ENCODE measurements at regions not wholly inside any gene's neighbourhood (a gene's known extent, or its start where the extent isn't known, plus 50 kb on each side); places are given as distances from the start of the nearest gene placed in this dataset.

DNA sequence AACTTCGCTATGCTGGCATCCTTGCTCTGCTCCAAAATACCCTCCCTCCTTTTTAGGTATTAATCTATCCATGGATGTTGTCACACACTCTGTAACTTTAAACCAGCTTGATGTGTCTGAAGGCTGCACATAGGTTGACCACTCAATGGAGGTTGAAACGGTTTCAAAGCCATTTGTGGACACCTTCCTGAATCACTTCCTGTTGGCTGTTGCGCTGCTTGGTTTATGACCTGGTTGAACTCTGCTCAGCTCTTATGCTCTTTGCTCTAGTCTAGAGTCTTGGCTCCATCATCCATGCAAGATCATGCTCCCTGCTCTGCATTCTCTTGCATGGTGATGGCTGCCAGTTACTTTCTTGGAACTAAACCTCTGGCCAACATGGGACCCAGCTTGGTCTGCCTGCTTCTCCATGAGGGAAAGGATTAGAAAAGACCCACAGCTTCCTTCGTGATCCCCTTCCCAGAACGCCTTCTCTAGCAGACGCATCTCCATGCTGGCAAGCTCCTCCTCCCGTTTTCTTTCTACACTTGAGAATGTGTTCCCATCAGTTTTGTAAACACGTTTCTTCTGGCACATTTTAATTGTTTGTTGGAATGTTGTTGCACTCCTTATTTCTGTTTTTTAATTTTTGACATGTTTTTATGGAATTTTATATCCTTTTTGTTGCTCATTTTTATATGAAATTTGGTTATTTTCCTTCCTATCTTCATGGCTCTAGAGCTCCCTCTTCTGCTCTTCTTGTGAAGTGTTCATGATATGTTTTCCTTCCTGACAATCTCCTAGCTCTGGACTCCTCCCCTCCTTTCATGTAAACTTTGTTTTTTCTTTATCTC, 149.8 kb downstream of the XPNPEP1 start:
- Histone ChIP-seq H3K9ac (ENCODE audit: low read length) (no peak overlapping the region), H3K9me3 (ENCODE audit: insufficient read depth, low read length) (no peaks in the 10 kb centered on the region), H2AFZ (ENCODE audit: low read depth, low read length, severe bottlenecking) (no peak overlapping the region), H4K20me1 (ENCODE audit: low read depth, low read length) (no peaks in the 10 kb centered on the region), H3K27ac (ENCODE audit: low read depth, low read length) (no peak overlapping the region), H3K4me3 (ENCODE audit: insufficient read depth, low read length, poor library complexity, severe bottlenecking) (no peak overlapping the region), H3K36me3 (ENCODE audit: low read length) (no peaks in the 10 kb centered on the region), H3K4me2 (ENCODE audit: low read depth, low read length, poor library complexity, severe bottlenecking) (no peak overlapping the region), H3K27me3 (ENCODE audit: low read length) (no peaks in the 10 kb centered on the region), H3K79me2 (ENCODE audit: insufficient read depth, low read length) (no peaks in the 10 kb centered on the region), H3F3A (ENCODE audit: insufficient read depth) (no peaks in the 10 kb centered on the region), H3K9me2 (replicated peaks; ENCODE audit: insufficient read depth, low read length) (no peaks in the 10 kb centered on the region)
- TF ChIP-seq, protein P1, sequence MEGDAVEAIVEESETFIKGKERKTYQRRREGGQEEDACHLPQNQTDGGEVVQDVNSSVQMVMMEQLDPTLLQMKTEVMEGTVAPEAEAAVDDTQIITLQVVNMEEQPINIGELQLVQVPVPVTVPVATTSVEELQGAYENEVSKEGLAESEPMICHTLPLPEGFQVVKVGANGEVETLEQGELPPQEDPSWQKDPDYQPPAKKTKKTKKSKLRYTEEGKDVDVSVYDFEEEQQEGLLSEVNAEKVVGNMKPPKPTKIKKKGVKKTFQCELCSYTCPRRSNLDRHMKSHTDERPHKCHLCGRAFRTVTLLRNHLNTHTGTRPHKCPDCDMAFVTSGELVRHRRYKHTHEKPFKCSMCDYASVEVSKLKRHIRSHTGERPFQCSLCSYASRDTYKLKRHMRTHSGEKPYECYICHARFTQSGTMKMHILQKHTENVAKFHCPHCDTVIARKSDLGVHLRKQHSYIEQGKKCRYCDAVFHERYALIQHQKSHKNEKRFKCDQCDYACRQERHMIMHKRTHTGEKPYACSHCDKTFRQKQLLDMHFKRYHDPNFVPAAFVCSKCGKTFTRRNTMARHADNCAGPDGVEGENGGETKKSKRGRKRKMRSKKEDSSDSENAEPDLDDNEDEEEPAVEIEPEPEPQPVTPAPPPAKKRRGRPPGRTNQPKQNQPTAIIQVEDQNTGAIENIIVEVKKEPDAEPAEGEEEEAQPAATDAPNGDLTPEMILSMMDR (IDR thresholded peaks at IDR 0.05; ENCODE audit: insufficient read depth, low read length, poor library complexity, severe bottlenecking) = peak; percentile 59
- no peak for TF ChIP-seq EZH2phosphoT487 (conservative IDR thresholded peaks at IDR 0.05; ENCODE audit: low read length)

DNA sequence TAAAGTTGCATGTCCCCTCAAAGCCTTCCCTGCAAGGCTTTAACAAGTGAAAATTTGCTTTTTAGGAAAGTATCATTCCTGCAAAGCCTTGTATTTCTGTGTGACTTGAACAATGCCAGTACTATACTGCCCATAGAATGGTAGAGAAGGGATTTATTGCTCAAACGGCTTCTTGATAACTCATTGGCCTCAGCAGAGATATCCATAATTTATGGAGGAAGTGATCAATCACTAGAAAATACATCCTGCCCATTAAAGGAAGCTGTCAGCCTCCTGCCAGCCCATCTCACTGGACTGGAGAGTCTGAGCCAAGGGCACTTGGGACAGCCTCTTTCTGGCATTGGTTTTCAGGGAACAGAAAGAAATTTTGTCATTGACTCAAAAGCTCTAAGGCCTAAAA, 152.6 kb downstream of the XPNPEP1 start:
- H3K9ac ChIP-seq (ENCODE audit: low read length) = no peak overlapping the region
- no peak for TF ChIP-seq EZH2phosphoT487 (conservative IDR thresholded peaks at IDR 0.05; ENCODE audit: low read length)
- TF ChIP-seq, protein P1 (IDR thresholded peaks at IDR 0.05; ENCODE audit: insufficient read depth, low read length, poor library complexity, severe bottlenecking) = no peak
- H2AFZ ChIP-seq (ENCODE audit: low read depth, low read length, severe bottlenecking) = no peak overlapping the region
- H3K27me3 ChIP-seq (ENCODE audit: low read length) = no peaks in the 10 kb centered on the region
- H3K36me3 ChIP-seq (ENCODE audit: low read length) = no peaks in the 10 kb centered on the region
- H3K4me2 ChIP-seq (ENCODE audit: low read depth, low read length, poor library complexity, severe bottlenecking) = no peak overlapping the region
- H4K20me1 ChIP-seq (ENCODE audit: low read depth, low read length) = no peaks in the 10 kb centered on the region
- no peaks in the 10 kb centered on the region for H3K79me2 ChIP-seq (ENCODE audit: insufficient read depth, low read length)
- no peaks in the 10 kb centered on the region for H3K9me2 ChIP-seq (replicated peaks; ENCODE audit: insufficient read depth, low read length)
- H3K27ac ChIP-seq (ENCODE audit: low read depth, low read length) = no peak overlapping the region
- H3K4me3 ChIP-seq (ENCODE audit: insufficient read depth, low read length, poor library complexity, severe bottlenecking) = no peak overlapping the region
- H3K9me3 ChIP-seq (ENCODE audit: insufficient read depth, low read length) = no peaks in the 10 kb centered on the region
- H3F3A ChIP-seq (ENCODE audit: insufficient read depth) = no peaks in the 10 kb centered on the region

DNA sequence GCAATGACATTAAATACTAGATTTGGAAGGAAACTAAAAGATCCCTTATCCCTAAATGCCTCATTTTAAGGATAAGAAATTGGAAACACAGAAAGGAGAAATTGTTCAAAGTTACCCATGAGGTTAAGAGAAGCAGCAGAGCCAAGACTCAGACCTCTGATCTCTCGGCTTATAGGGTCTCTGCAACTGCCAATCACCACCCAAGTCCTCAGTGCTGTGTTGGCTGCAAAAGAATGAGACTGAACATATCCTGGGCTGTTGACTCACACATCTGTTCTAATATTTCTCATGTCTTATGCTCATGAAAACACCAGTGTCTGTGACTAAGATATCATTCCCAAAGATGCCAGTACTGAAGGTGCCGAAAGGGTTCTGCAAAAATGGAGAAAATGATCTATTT, 153.3 kb downstream of the XPNPEP1 start:
- no peak for TF ChIP-seq EZH2phosphoT487 (conservative IDR thresholded peaks at IDR 0.05; ENCODE audit: low read length)
- TF ChIP-seq, protein P1 (IDR thresholded peaks at IDR 0.05; ENCODE audit: insufficient read depth, low read length, poor library complexity, severe bottlenecking) = no peak
- Histone ChIP-seq H3K27ac (ENCODE audit: low read depth, low read length) (no peak overlapping the region), H3F3A (ENCODE audit: insufficient read depth) (no peaks in the 10 kb centered on the region)

More for the DNA sequence above, 153.3 kb downstream of the XPNPEP1 start:
- no peaks in the 10 kb centered on the region for H3K79me2 ChIP-seq (ENCODE audit: insufficient read depth, low read length)
- H3K9ac ChIP-seq (ENCODE audit: low read length) = no peak overlapping the region
- H2AFZ ChIP-seq (ENCODE audit: low read depth, low read length, severe bottlenecking) = no peak overlapping the region
- no peaks in the 10 kb centered on the region for H4K20me1 ChIP-seq (ENCODE audit: low read depth, low read length)
- no peak overlapping the region for H3K4me3 ChIP-seq (ENCODE audit: insufficient read depth, low read length, poor library complexity, severe bottlenecking)
- H3K27me3 ChIP-seq (ENCODE audit: low read length) = no peaks in the 10 kb centered on the region
- no peaks in the 10 kb centered on the region for H3K9me3 ChIP-seq (ENCODE audit: insufficient read depth, low read length)
- no peaks in the 10 kb centered on the region for H3K9me2 ChIP-seq (replicated peaks; ENCODE audit: insufficient read depth, low read length)
- no peaks in the 10 kb centered on the region for H3K36me3 ChIP-seq (ENCODE audit: low read length)
- H3K4me2 ChIP-seq (ENCODE audit: low read depth, low read length, poor library complexity, severe bottlenecking) = no peak overlapping the region
